Peyer's patch (tissue), 4 donors: ENCODE measurements at regions not wholly inside any gene's neighbourhood (a gene's known extent, or its start where the extent isn't known, plus 50 kb on each side); places are given as distances from the start of the nearest gene placed in this dataset.
"Not testable (repeated sequence)": the region's sequence is repeated elsewhere in the genome, so short reads cannot be mapped to it uniquely, and the experiment has no call there.

Source experiments
- CTCF ChIP-seq, 6 experiments: fragments of 450-650 bp in 4 of 6; fragments of 200-600 bp in 2 of 6; sonication (generic) in 1 of 6; IDR thresholded peaks; one replicate each; pipeline ENCODE4 v1.5.1; 2017 to 2019; ENCODE audit warnings: antibody characterized with exemption in 6 of 6, mild to moderate bottlenecking in 3 of 6, moderate library complexity in 1 of 6
- POLR2A ChIP-seq, 2 donors: fragments of 450-650 bp; IDR thresholded peaks; one replicate each; pipeline ENCODE4 v1.5.1; 2017; ENCODE audit warnings: antibody characterized with exemption in 2 of 2, mild to moderate bottlenecking in 2 of 2, moderate library complexity in 2 of 2

- not testable (repeated sequence) for TF ChIP-seq CTCF, POLR2A (IDR thresholded peaks at IDR 0.05)
These were observed 1294.0 kb downstream of the CDH12 start for GRCh38 chr5:21559109-21559508.
